ENCODE measurements at regions not wholly inside any gene's neighbourhood (a gene's known extent, or its start where the extent isn't known, plus 50 kb on each side); places are given as distances from the start of the nearest gene placed in this dataset.
"Not testable (repeated sequence)": the region's sequence is repeated elsewhere in the genome, so short reads cannot be mapped to it uniquely, and the experiment has no call there.

- peaks cover 11% of the 10 kb centered on the region for H3K27me3 ChIP-seq (ENCODE audit: insufficient read depth, low read length)
- no peaks in the 10 kb centered on the region for H3K79me2 ChIP-seq (ENCODE audit: control insufficient read depth, insufficient read depth, low read length, unreplicated experiment)
- no peak overlapping the region for H3K27ac ChIP-seq (ENCODE audit: low read depth, low read length)
- H3K36me3 ChIP-seq (ENCODE audit: insufficient read depth, low read length), result no peaks in the 10 kb centered on the region
- no peak overlapping the region for H3K4me3 ChIP-seq (ENCODE audit: low read depth, low read length)
- no peaks in the 10 kb centered on the region for H3K4me1 ChIP-seq (ENCODE audit: control insufficient read depth, insufficient read depth, low read length, unreplicated experiment)
- H2AFZ ChIP-seq (ENCODE audit: low read length, unreplicated experiment), result no peak overlapping the region
Observed at GRCh38 chr6:16993396-16993795, 108.5 kb upstream of the STMND1 start.

- Histone ChIP-seq H3K36me3 (ENCODE audit: insufficient read depth, low read length) (no peaks in the 10 kb centered on the region), H3K27me3 (ENCODE audit: insufficient read depth, low read length) (peaks cover 11% of the 10 kb centered on the region), H3K27ac (ENCODE audit: low read depth, low read length) (no peak overlapping the region), H3K4me1 (ENCODE audit: control insufficient read depth, insufficient read depth, low read length, unreplicated experiment) (no peaks in the 10 kb centered on the region), H2AFZ (ENCODE audit: low read length, unreplicated experiment) (no peak overlapping the region), H3K4me3 (ENCODE audit: low read depth, low read length) (no peak overlapping the region), H3K79me2 (ENCODE audit: control insufficient read depth, insufficient read depth, low read length, unreplicated experiment) (no peaks in the 10 kb centered on the region)
Observed at GRCh38 chr6:16991981-16992629, 109.7 kb upstream of the STMND1 start.

- not testable (repeated sequence) for H3K4me1 ChIP-seq (ENCODE audit: control insufficient read depth, insufficient read depth, low read length, unreplicated experiment); H2AFZ ChIP-seq (ENCODE audit: low read length, unreplicated experiment); H3K4me3 ChIP-seq (ENCODE audit: low read depth, low read length); H3K27ac ChIP-seq (ENCODE audit: low read depth, low read length); H3K36me3 ChIP-seq (ENCODE audit: insufficient read depth, low read length); H3K27me3 ChIP-seq (ENCODE audit: insufficient read depth, low read length); H3K79me2 ChIP-seq (ENCODE audit: control insufficient read depth, insufficient read depth, low read length, unreplicated experiment)
Observed at GRCh38 chr6:16989976-16990375, 111.9 kb upstream of the STMND1 start.

- no peak overlapping the region for H3K27ac ChIP-seq (ENCODE audit: low read depth, low read length)
- H3K4me1 ChIP-seq (ENCODE audit: control insufficient read depth, insufficient read depth, low read length, unreplicated experiment), result no peaks in the 10 kb centered on the region
- no peaks in the 10 kb centered on the region for H3K79me2 ChIP-seq (ENCODE audit: control insufficient read depth, insufficient read depth, low read length, unreplicated experiment)
- H3K27me3 ChIP-seq (ENCODE audit: insufficient read depth, low read length), result peaks cover 7% of the 10 kb centered on the region
- no peak overlapping the region for H2AFZ ChIP-seq (ENCODE audit: low read length, unreplicated experiment)
- no peak overlapping the region for H3K4me3 ChIP-seq (ENCODE audit: low read depth, low read length)
- H3K36me3 ChIP-seq (ENCODE audit: insufficient read depth, low read length), result no peaks in the 10 kb centered on the region
Observed at GRCh38 chr6:16989382-16989781, 112.5 kb upstream of the STMND1 start.

GRCh38 chr6:16987996-16988395 is 113.9 kb upstream of the STMND1 start:
- H3K36me3 ChIP-seq (ENCODE audit: insufficient read depth, low read length), result no peaks in the 10 kb centered on the region
- no peak overlapping the region for H3K27ac ChIP-seq (ENCODE audit: low read depth, low read length)
- H2AFZ ChIP-seq (ENCODE audit: low read length, unreplicated experiment), result no peak overlapping the region
- peaks cover 7% of the 10 kb centered on the region for H3K27me3 ChIP-seq (ENCODE audit: insufficient read depth, low read length)
- no peaks in the 10 kb centered on the region for H3K79me2 ChIP-seq (ENCODE audit: control insufficient read depth, insufficient read depth, low read length, unreplicated experiment)
- H3K4me1 ChIP-seq (ENCODE audit: control insufficient read depth, insufficient read depth, low read length, unreplicated experiment), result no peaks in the 10 kb centered on the region
- H3K4me3 ChIP-seq (ENCODE audit: low read depth, low read length), result no peak overlapping the region

GRCh38 chr6:16985513-16986284 is 116.2 kb upstream of the STMND1 start:
- H3K27me3 ChIP-seq (ENCODE audit: insufficient read depth, low read length), result 0 out of 2 replicates have a peak, but pooled peaks cover 3% of the 10 kb centered on the region

GRCh38 chr6:16982807-16983206 is 119.0 kb upstream of the STMND1 start:
- Histone ChIP-seq H2AFZ (ENCODE audit: low read length, unreplicated experiment) (no peak overlapping the region), H3K79me2 (ENCODE audit: control insufficient read depth, insufficient read depth, low read length, unreplicated experiment) (no peaks in the 10 kb centered on the region), H3K27me3 (ENCODE audit: insufficient read depth, low read length) (peaks cover 23% of the 10 kb centered on the region), H3K36me3 (ENCODE audit: insufficient read depth, low read length) (no peaks in the 10 kb centered on the region), H3K4me1 (ENCODE audit: control insufficient read depth, insufficient read depth, low read length, unreplicated experiment) (no peaks in the 10 kb centered on the region), H3K27ac (ENCODE audit: low read depth, low read length) (no peak overlapping the region), H3K4me3 (ENCODE audit: low read depth, low read length) (no peak overlapping the region)

More at GRCh38 chr6:16985513-16986284, 116.2 kb upstream of the STMND1 start:
- Histone ChIP-seq H3K4me1 (ENCODE audit: control insufficient read depth, insufficient read depth, low read length, unreplicated experiment) (no peaks in the 10 kb centered on the region), H3K36me3 (ENCODE audit: insufficient read depth, low read length) (no peaks in the 10 kb centered on the region), H3K79me2 (ENCODE audit: control insufficient read depth, insufficient read depth, low read length, unreplicated experiment) (no peaks in the 10 kb centered on the region), H2AFZ (ENCODE audit: low read length, unreplicated experiment) (no peak overlapping the region), H3K27ac (ENCODE audit: low read depth, low read length) (no peak overlapping the region), H3K4me3 (ENCODE audit: low read depth, low read length) (no peak overlapping the region)

- peaks cover 40% of the 10 kb centered on the region for H3K27me3 ChIP-seq (ENCODE audit: insufficient read depth, low read length)
- H3K4me1 ChIP-seq (ENCODE audit: control insufficient read depth, insufficient read depth, low read length, unreplicated experiment), result no peaks in the 10 kb centered on the region
Observed at GRCh38 chr6:16979677-16980370, 122.0 kb upstream of the STMND1 start.

GRCh38 chr6:16978686-16979085 is 123.2 kb upstream of the STMND1 start:
- Histone ChIP-seq H3K27ac (ENCODE audit: low read depth, low read length) (no peak overlapping the region), H3K4me1 (ENCODE audit: control insufficient read depth, insufficient read depth, low read length, unreplicated experiment) (no peaks in the 10 kb centered on the region), H3K27me3 (ENCODE audit: insufficient read depth, low read length) (peaks cover 44% of the 10 kb centered on the region), H3K4me3 (ENCODE audit: low read depth, low read length) (no peak overlapping the region), H3K79me2 (ENCODE audit: control insufficient read depth, insufficient read depth, low read length, unreplicated experiment) (no peaks in the 10 kb centered on the region), H3K36me3 (ENCODE audit: insufficient read depth, low read length) (no peaks in the 10 kb centered on the region), H2AFZ (ENCODE audit: low read length, unreplicated experiment) (no peak overlapping the region)

More at GRCh38 chr6:16979677-16980370, 122.0 kb upstream of the STMND1 start:
- Histone ChIP-seq H3K36me3 (ENCODE audit: insufficient read depth, low read length) (no peaks in the 10 kb centered on the region), H3K4me3 (ENCODE audit: low read depth, low read length) (no peak overlapping the region), H3K79me2 (ENCODE audit: control insufficient read depth, insufficient read depth, low read length, unreplicated experiment) (no peaks in the 10 kb centered on the region), H3K27ac (ENCODE audit: low read depth, low read length) (no peak overlapping the region), H2AFZ (ENCODE audit: low read length, unreplicated experiment) (no peak overlapping the region)

GRCh38 chr6:16976385-16977183 is 125.3 kb upstream of the STMND1 start:
- H2AFZ ChIP-seq (ENCODE audit: low read length, unreplicated experiment), result no peak overlapping the region
- H3K36me3 ChIP-seq (ENCODE audit: insufficient read depth, low read length), result no peaks in the 10 kb centered on the region
- H3K27ac ChIP-seq (ENCODE audit: low read depth, low read length), result no peak overlapping the region
- H3K79me2 ChIP-seq (ENCODE audit: control insufficient read depth, insufficient read depth, low read length, unreplicated experiment), result no peaks in the 10 kb centered on the region
- H3K27me3 ChIP-seq (ENCODE audit: insufficient read depth, low read length), result peaks cover 54% of the 10 kb centered on the region
- no peak overlapping the region for H3K4me3 ChIP-seq (ENCODE audit: low read depth, low read length)
- H3K4me1 ChIP-seq (ENCODE audit: control insufficient read depth, insufficient read depth, low read length, unreplicated experiment), result no peaks in the 10 kb centered on the region
